ENCODE measurements at regions not wholly inside any gene's neighbourhood (a gene's known extent, or its start where the extent isn't known, plus 50 kb on each side); places are given as distances from the start of the nearest gene placed in this dataset.

- no peak for DNase-seq
- no peaks in the 10 kb centered on the region for H3K79me2 ChIP-seq (ENCODE audit: insufficient read depth, low read length)
- no peak for ATAC-seq (ENCODE audit: insufficient read depth, low read depth)
These were observed 210.0 kb upstream of the NT5C1B start for GRCh38 chr2:18799397-18799796.

DNA sequence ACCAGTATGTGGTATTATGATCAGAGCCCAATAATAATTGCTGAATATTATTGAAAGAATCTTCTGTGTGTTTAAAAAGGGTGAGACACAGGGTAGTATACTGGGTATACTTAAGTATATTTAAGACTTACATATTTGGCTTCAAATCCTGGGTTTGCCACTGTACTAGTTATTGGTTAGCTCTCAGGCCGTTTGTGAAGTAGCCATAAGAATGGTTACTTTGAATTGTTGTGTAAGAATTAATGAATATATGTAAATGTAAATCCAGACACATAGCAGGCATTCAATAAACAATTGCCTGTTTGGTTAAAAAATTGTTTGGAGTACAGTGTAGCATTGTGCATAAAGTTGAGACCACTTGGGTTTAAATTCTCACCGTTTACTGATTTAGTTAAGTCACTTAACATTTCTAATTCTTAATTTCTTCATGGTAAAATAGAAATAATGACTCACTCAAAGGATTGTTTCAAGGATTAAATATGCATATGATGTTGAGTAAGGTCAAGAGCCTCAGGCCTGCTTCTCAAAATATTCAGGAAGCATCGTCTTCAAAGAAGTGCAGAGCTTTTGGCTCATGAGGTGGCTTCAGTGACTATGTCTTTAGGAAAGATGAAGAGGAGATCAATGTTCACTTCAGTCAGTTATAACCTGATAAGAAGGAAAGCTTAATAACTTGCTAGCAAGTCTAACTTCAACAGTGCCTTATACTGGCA, 207.9 kb upstream of the NT5C1B start:
- no peaks in the 10 kb centered on the region for H4K20me1 ChIP-seq (ENCODE audit: insufficient read depth, low read length)
- no peak overlapping the region for H3K4me3 ChIP-seq (ENCODE audit: low read depth in 1 of 2, low read length in 2 of 2)
- H3K79me2 ChIP-seq (ENCODE audit: insufficient read depth, low read length), result no peaks in the 10 kb centered on the region
- DNase-seq (no peak), ATAC-seq (ENCODE audit: insufficient read depth, low read depth) (no peak)
- H3K27ac ChIP-seq (ENCODE audit: low read length), result no peak overlapping the region
- no peaks in the 10 kb centered on the region for H3K9me3 ChIP-seq (ENCODE audit: insufficient read depth, low read length, severe bottlenecking)
- H3K9ac ChIP-seq (ENCODE audit: low read depth, low read length), result no peak overlapping the region
- H2AFZ ChIP-seq (ENCODE audit: low read depth, low read length), result no peak overlapping the region
- no peaks in the 10 kb centered on the region for H3K27me3 ChIP-seq (ENCODE audit: insufficient read depth, low read length, poor library complexity)
- TF ChIP-seq EZH2 (IDR thresholded peaks at IDR 0.05; ENCODE audit: borderline replicate concordance, low read depth, low read length, severe bottlenecking) (no peak), CTCF (IDR thresholded peaks at IDR 0.05; ENCODE audit: borderline replicate concordance, extremely low read depth, low read length, poor library complexity, severe bottlenecking) (no peak)
- no peaks in the 10 kb centered on the region for H3K4me1 ChIP-seq (ENCODE audit: insufficient read depth, low read length)
- no peak overlapping the region for H3K4me2 ChIP-seq (ENCODE audit: insufficient read depth, low read length)
- no peaks in the 10 kb centered on the region for H3K36me3 ChIP-seq (ENCODE audit: insufficient read depth, low read length)

More at GRCh38 chr2:18799397-18799796, 210.0 kb upstream of the NT5C1B start:
- no peak overlapping the region for H3K4me2 ChIP-seq (ENCODE audit: insufficient read depth, low read length)
- H4K20me1 ChIP-seq (ENCODE audit: insufficient read depth, low read length), result no peaks in the 10 kb centered on the region
- no peaks in the 10 kb centered on the region for H3K36me3 ChIP-seq (ENCODE audit: insufficient read depth, low read length)
- no peak overlapping the region for H2AFZ ChIP-seq (ENCODE audit: low read depth, low read length)
- H3K4me3 ChIP-seq (ENCODE audit: low read depth in 1 of 2, low read length in 2 of 2), result no peak overlapping the region
- H3K9me3 ChIP-seq (ENCODE audit: insufficient read depth, low read length, severe bottlenecking), result no peaks in the 10 kb centered on the region
- H3K27ac ChIP-seq (ENCODE audit: low read length), result no peak overlapping the region
- no peaks in the 10 kb centered on the region for H3K27me3 ChIP-seq (ENCODE audit: insufficient read depth, low read length, poor library complexity)
- no peaks in the 10 kb centered on the region for H3K4me1 ChIP-seq (ENCODE audit: insufficient read depth, low read length)
- H3K9ac ChIP-seq (ENCODE audit: low read depth, low read length), result no peak overlapping the region
- TF ChIP-seq CTCF (IDR thresholded peaks at IDR 0.05; ENCODE audit: borderline replicate concordance, extremely low read depth, low read length, poor library complexity, severe bottlenecking), result no peak
- no peak for TF ChIP-seq EZH2 (IDR thresholded peaks at IDR 0.05; ENCODE audit: borderline replicate concordance, low read depth, low read length, severe bottlenecking)

DNA sequence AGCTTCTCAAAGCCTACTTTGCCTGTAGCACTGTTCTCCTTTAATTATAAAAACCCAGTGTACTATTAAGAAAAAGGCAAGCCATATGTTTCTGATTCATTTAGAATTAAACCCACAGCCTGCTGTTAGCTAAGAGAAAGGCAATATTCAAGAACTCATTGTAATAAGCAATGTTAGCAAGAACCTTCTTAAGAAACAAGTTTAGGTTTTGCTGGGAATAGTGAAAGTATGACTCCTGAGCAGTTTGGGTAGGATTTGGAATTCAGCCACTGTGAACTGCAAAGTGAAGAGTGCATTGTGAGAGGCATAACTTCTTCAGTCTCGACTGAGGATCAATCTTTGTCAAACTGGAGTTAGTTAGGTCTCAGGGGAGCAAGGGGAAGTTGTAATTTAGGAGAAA, 206.5 kb upstream of the NT5C1B start:
- Histone ChIP-seq H3K79me2 (ENCODE audit: insufficient read depth, low read length) (no peaks in the 10 kb centered on the region), H3K4me3 (ENCODE audit: low read depth in 1 of 2, low read length in 2 of 2) (no peak overlapping the region), H3K4me1 (ENCODE audit: insufficient read depth, low read length) (no peaks in the 10 kb centered on the region), H3K9ac (ENCODE audit: low read depth, low read length) (no peak overlapping the region), H3K27ac (ENCODE audit: low read length) (no peak overlapping the region), H3K36me3 (ENCODE audit: insufficient read depth, low read length) (no peaks in the 10 kb centered on the region), H3K4me2 (ENCODE audit: insufficient read depth, low read length) (no peak overlapping the region), H3K27me3 (ENCODE audit: insufficient read depth, low read length, poor library complexity) (no peaks in the 10 kb centered on the region), H4K20me1 (ENCODE audit: insufficient read depth, low read length) (no peaks in the 10 kb centered on the region), H3K9me3 (ENCODE audit: insufficient read depth, low read length, severe bottlenecking) (no peaks in the 10 kb centered on the region), H2AFZ (ENCODE audit: low read depth, low read length) (no peak overlapping the region)
- TF ChIP-seq EZH2 (IDR thresholded peaks at IDR 0.05; ENCODE audit: borderline replicate concordance, low read depth, low read length, severe bottlenecking) (no peak), CTCF (IDR thresholded peaks at IDR 0.05; ENCODE audit: borderline replicate concordance, extremely low read depth, low read length, poor library complexity, severe bottlenecking) (no peak)
- DNase-seq (no peak), ATAC-seq (ENCODE audit: insufficient read depth, low read depth) (no peak)
